ENCODE measurements at regions not wholly inside any gene's neighbourhood (a gene's known extent, or its start where the extent isn't known, plus 50 kb on each side); places are given as distances from the start of the nearest gene placed in this dataset.
A peak's percentile ranks its signal among the peaks of the same experiment; 100 is the strongest.
"Not testable (repeated sequence)": the region's sequence is repeated elsewhere in the genome, so short reads cannot be mapped to it uniquely, and the experiment has no call there.

DNA sequence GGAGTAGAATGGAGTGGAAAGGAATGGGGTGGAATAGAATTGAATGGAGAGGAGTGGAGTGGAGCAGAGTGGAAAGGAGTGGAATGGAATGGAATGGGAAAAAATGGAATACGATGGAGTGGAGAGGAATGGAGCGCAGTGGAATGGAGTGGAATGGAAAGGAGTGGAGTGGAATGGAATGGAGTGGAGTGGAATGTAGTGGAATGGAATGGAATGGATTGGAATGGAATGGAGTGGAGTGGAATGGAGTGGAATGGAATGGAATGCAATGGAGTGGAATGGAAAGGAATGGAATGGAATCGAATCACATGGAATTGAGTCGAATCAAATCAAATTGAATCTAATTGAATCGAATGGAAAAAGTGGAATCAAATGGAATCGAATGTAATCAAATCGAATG, 1016.1 kb downstream of the CDY1 start:
- no peak for FAIRE-seq

DNA sequence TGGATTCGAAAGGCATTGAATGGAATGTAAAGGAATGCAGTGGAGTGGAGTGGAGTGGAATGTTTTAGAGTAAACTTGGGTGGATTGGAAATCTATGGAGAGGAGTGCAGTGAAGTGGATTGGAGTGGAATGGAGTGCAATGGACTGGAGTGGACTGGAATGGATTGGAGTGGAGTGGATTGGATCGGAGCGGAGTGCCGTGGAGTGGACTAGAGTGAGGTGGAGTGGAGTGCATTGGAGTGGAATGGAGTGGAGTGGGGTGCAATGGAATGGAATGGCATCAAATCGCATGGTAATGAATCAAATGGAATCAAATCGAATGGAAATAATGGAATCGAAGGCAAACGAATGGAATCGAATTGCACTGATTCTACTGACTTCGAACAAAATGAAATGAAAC, 1023.9 kb downstream of the CDY1 start:
- not testable (repeated sequence) for FAIRE-seq; DNase-seq (ENCODE audit: insufficient read length, low spot score)

More for the DNA sequence above, 1016.1 kb downstream of the CDY1 start:
- no peak for DNase-seq (ENCODE audit: insufficient read length, low spot score)

DNA sequence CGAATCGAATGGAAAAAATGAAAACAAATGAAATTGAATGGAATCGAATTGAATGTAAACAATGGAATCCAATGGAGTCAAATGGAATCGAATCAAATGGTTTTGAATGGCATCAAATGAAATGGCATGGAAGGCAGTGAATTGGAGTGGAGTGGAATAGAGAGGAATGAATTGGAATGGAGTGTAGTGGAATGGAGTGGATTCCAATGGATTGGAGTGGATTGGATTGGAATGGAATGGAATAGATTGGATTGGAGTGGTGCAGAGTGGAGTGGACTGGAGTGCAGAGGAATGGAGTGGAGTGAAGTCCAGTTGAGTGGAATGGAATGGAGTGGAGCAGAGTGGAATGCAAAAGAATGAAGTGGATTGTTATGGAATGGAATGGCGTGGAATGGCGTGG, 1026.3 kb downstream of the CDY1 start:
- not testable (repeated sequence) for DNase-seq (ENCODE audit: insufficient read length, low spot score); FAIRE-seq

DNA sequence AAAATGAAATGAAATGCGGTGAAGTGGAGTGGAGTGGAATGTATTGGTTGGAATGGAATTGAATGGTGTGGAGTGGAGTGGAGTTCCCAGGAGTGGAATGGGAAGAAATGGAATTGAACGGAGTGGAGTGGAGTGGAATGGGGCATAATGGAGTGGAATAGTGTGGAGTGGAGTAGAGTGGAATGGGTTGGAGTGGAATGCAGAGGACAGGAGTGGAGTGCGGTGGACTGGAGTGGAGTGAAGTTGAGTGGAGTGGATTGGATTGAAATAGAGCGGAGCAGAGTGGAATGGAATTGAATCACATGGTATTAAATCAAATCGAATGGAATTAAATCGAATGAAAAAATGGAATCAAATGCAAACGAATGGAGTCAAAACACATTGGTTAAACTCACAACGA, 1042.3 kb downstream of the CDY1 start:
- not testable (repeated sequence) for DNase-seq (ENCODE audit: insufficient read length, low spot score); FAIRE-seq

DNA sequence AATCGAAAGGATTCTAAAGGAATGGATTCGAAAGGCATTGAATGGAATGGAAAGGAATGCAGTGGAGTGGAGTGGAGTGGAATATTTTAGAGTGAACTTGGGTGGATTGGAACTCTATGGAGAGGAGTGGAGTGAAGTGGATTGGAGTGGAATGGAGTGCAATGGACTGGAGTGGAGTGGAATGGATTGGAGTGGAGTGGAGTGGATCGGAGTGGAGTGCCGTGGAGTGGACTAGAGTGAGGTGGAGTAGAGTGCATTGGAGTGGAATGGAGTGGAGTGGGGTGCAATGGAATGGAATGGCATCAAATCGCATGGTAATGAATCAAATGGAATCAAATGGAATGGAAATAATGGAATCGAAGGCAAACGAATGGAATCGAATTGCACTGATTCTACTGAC, 1044.8 kb downstream of the CDY1 start:
- DNase-seq (ENCODE audit: insufficient read length, low spot score); FAIRE-seq: not testable (repeated sequence)

DNA sequence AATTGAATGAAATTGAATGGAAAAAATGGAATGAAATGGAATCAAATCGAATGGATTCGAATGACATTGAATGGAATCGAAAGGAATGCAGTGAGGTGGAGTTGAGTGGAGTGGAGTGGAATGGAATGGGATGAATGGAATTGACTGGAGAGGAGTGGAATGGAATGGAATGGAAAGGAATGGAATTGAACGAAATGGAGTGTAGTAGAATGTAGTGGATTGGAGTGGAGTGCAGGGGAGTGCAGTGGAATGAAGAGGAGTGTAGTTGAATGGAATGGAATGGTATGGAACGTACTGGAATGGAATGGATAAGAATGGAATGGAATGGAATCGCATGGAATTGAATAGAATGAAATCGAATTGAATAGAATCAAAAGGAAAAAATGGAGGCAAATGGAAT, 1047.3 kb downstream of the CDY1 start:
- DNase-seq (ENCODE audit: insufficient read length, low spot score); FAIRE-seq: not testable (repeated sequence)

DNA sequence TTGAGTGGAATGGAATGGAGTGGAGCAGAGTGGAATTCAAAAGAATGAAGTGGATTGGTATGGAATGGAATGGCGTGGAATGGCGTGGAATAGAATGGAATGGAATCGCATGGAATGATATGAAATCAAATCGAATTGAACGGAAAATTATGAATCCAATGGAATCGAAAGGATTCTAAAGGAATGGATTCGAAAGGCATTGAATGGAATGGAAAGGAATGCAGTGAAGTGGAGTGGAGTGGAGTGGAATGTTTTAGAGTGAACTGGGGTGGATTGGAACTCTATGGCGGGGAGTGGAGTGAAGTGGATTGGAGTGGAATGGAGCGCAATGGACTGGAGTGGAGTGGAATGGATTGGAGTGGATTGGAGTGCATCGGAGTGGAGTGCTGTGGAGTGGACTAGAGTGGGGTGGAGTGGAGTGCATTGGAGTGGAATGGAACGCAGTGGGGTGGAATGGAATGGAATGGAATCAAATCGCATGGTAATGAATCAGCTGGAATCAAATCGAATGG, 1048.5 kb downstream of the CDY1 start:
- not testable (repeated sequence) for FAIRE-seq
- DNase-seq (ENCODE audit: insufficient read length, low spot score): peak; percentile 7

DNA sequence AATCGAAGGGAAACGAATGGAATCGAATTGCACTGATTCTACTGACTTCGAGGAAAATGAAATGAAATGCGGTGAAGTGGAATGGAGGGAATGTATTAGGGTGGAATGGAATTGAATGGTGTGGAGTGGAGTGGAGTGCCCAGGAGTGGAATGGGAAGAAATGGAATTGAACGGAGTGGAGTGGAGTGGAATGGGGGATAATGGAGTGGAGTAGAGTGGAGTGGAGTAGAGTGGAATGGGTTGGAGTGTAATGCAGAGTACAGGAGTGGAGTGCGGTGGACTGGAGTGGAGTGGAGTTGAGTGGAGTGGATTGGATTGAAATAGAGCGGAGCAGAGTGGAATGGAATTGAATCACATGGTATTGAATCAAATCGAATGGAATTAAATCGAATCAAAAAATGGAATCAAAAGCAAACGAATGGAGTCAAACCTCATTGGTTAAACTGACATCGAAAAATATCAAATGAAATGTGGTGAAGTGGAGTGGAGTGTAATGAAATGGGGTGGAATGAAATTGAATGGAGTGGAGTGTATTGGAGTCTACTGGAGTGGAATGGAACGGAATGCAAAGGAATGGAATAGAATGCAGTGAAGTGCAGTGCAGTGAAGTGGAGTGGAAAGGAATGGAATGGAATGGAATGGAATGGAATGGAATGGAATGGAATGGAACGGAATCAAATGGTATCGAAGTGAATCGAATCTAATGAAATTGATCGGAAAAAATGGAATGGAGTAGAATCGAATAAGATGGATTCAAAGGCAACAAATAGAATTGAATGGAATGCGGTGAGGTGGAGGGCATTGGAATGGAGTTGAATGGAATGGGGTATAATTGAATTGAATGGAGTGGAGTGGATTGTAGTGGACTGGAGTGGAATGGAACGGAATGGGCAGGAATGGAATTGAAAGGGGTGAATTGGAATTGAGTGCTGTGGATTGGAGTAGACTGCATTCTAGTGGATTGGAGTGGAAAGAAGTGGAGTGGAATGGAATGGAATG, 1049.3 kb downstream of the CDY1 start:
- FAIRE-seq: not testable (repeated sequence)
- DNase-seq (ENCODE audit: insufficient read length, low spot score): peak; percentile 6
